Lung (tissue), 11 donors: ENCODE measurements at regions not wholly inside any gene's neighbourhood (a gene's known extent, or its start where the extent isn't known, plus 50 kb on each side); places are given as distances from the start of the nearest gene placed in this dataset.
"Not testable (repeated sequence)": the region's sequence is repeated elsewhere in the genome, so short reads cannot be mapped to it uniquely, and the experiment has no call there.

Experiments
- ATAC-seq: fragments of 200-7000 bp; cut with Tn5 transposase; one replicate; pipeline ENCODE4 v1.9.1; 2020; ENCODE audit warnings: moderate number of reproducible peaks; ENCODE audit not compliant: insufficient read depth, low FRiP score
- DNase-seq, 3 donors: peaks; one replicate each; pipeline ENCODE4 v3.0.0-alpha.2; 2013 to 2017
- H3K27ac ChIP-seq, 2 donors: one replicate each; pipeline ENCODE4 v1.5.1; 2013; ENCODE audit warnings: mild to moderate bottlenecking in 2 of 2, moderate library complexity in 2 of 2, control low read depth in 1 of 2, inconsistent platforms in 1 of 2, low read depth in 1 of 2, low read length in 1 of 2
- H3K27me3 ChIP-seq, 3 donors: one replicate each; pipeline ENCODE4 v1.5.1; 2013; ENCODE audit warnings: low read length in 2 of 3; ENCODE audit not compliant: control insufficient read depth in 3 of 3, insufficient read depth in 3 of 3
- H3K36me3 ChIP-seq, 4 donors: one replicate each; pipeline ENCODE4 v1.5.1; 2013; ENCODE audit warnings: low read length in 4 of 4, mild to moderate bottlenecking in 1 of 4, moderate library complexity in 1 of 4; ENCODE audit not compliant: control insufficient read depth in 4 of 4, insufficient read depth in 4 of 4
- H3K4me1 ChIP-seq, 5 donors: one replicate each; pipeline ENCODE4 v1.5.1; 2013; ENCODE audit warnings: low read length in 5 of 5, mild to moderate bottlenecking in 2 of 5, moderate library complexity in 1 of 5; ENCODE audit not compliant: control insufficient read depth in 5 of 5, insufficient read depth in 5 of 5
- H3K4me3 ChIP-seq: one replicate; pipeline ENCODE4 v1.5.1; 2013; ENCODE audit warnings: mild to moderate bottlenecking, control low read depth, moderate library complexity
- H3K9ac ChIP-seq, 2 donors: one replicate each; pipeline ENCODE4 v1.5.1; 2013; ENCODE audit warnings: low read length in 2 of 2, control low read depth in 1 of 2; ENCODE audit not compliant: insufficient read depth in 1 of 2
- H3K9me3 ChIP-seq, 4 donors: one replicate each; pipeline ENCODE4 v1.5.1; 2013; ENCODE audit warnings: low read length in 3 of 4, mild to moderate bottlenecking in 1 of 4, moderate library complexity in 1 of 4; ENCODE audit not compliant: control insufficient read depth in 4 of 4, insufficient read depth in 3 of 4
- WGBS, 2 donors: extraction: QIAGEN DNeasy Blood & Tissue Kit; methylation state at CpG; one replicate each; pipeline ENCODE4 v1.1.7; 2013; 5-methylcytosine and 5-hydroxymethylcytosine counted together
- TF ChIP-seq, protein P1 (sequence below): IDR thresholded peaks from 2 replicates; pipeline ENCODE4 v1.5.1; 2012; ENCODE audit warnings: mild to moderate bottlenecking; ENCODE audit errors: control extremely low read depth, extremely low read depth
- donor health status: control.
- donor health status: control.
- donor health status: Bipolar disorder and iron deficiency.
- donor health status: healthy.
- donor health status: DM: yes; HTN: yes; CAD: no.

DNA sequence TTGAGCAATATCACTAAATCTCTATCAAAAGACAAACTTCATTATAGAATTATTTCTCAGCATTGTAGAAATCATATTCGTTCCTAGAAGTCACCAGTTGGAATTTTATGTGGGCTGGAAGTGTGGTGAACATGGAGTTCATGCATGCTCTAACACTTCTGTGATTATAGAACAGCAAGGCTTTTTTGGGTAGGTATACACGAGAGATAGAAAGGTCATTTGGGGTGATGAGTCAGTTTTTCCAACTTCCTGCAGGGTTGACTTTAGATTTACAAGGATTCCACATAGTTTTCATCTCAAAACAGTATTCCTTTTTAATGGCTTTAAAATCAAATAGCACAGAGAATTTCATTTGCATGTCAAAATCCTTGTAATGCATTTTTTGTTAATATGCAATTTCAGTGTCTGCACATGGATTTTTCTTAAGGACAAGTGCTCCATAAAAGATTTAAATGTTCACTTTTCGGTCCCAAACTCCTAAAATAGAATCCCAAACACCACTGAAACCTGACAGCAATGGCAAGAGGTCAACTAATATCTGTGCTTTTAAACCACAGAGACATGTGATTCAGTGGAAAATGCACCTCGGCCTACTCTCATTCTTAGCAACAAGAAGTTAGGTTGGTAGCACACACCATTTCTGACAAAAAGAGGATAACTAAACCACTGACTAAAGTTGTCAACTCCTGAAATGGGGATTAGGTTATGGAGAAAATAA is 211.0 kb downstream of the MOXD1 start:
- DNase-seq (no peak), ATAC-seq (no peak)
- WGBS, 2 donors, result 63 to 78% methylated on average over 4 of the region's 4 CpGs
- Histone ChIP-seq H3K36me3 (no peaks in the 10 kb centered on the region), H3K9me3 (peaks cover 0 to 5% (median 0%) of the 10 kb centered on the region in 4 donors), H3K4me1 (peaks cover 0 to 2% (median 0%) of the 10 kb centered on the region in 5 donors), H3K4me3 (no peak overlapping the region), H3K27me3 (no peaks in the 10 kb centered on the region), H3K27ac (no peak overlapping the region), H3K9ac (no peak overlapping the region)
- TF ChIP-seq, protein P1, sequence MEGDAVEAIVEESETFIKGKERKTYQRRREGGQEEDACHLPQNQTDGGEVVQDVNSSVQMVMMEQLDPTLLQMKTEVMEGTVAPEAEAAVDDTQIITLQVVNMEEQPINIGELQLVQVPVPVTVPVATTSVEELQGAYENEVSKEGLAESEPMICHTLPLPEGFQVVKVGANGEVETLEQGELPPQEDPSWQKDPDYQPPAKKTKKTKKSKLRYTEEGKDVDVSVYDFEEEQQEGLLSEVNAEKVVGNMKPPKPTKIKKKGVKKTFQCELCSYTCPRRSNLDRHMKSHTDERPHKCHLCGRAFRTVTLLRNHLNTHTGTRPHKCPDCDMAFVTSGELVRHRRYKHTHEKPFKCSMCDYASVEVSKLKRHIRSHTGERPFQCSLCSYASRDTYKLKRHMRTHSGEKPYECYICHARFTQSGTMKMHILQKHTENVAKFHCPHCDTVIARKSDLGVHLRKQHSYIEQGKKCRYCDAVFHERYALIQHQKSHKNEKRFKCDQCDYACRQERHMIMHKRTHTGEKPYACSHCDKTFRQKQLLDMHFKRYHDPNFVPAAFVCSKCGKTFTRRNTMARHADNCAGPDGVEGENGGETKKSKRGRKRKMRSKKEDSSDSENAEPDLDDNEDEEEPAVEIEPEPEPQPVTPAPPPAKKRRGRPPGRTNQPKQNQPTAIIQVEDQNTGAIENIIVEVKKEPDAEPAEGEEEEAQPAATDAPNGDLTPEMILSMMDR, result no peak

DNA sequence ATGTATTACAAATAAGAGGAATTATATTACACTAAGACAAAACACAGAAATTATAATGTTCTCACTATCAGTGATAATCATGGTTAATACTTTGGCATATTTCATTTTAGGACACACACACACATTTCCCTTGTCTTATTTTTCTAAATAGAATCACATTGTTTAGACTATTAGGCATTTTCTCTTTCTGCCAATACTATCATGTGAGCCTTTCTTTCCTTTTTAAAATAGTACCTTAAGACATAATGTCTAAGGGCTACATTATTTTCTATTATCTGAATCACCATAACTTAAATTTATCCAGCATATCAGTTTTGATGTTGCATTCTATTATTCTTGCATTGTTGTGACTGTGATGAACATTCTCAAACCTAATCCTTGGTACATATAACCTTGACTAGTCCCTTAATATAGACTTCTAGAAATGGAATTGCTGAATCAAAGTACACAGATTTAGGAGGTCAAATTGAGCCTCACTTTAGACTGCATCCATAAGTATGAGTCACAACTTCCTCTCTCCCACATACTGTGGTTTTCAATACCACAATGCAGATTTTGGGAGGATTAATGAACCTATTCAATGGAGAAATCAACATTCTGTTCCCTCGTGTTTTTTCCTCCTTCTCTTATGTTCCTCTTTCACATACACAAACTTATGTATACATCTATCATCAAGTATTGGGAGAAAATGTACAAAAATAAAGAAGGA is 212.6 kb downstream of the MOXD1 start:
- no peak overlapping the region for H3K27ac ChIP-seq
- no peaks in the 10 kb centered on the region for H3K36me3 ChIP-seq
- DNase-seq, result no peak
- no peak for ATAC-seq
- no peak overlapping the region for H3K9ac ChIP-seq
- WGBS, 2 donors, result 18 to 29% methylated on average over 1 of the region's 1 CpG
- no peaks in the 10 kb centered on the region for H3K9me3 ChIP-seq
- H3K4me1 ChIP-seq, result peaks cover 0 to 2% (median 0%) of the 10 kb centered on the region in 5 donors
- H3K27me3 ChIP-seq, result no peaks in the 10 kb centered on the region
- H3K4me3 ChIP-seq, result no peak overlapping the region
- TF ChIP-seq, protein P1, result no peak

DNA sequence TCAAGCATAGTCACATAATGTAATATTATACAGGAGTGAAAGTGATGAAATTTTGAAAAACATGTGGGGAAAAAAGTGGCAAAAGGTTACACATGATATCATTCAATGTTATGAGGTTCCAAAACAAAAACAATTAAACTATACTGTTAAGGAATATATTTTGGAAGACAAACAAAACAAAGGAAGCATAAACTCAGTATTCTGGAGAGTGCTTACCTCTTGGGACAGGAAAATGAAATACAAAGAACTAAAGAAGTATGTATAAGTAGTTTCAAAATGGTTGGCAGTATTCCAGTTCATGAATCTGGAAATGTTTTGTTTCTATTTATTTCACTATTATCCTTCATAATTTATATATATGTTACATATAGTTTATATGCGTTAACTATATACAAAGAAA is 213.5 kb downstream of the MOXD1 start:
- Histone ChIP-seq H3K4me1 (peaks cover 0 to 2% (median 0%) of the 10 kb centered on the region in 5 donors), H3K27me3 (no peaks in the 10 kb centered on the region), H3K36me3 (no peaks in the 10 kb centered on the region), H3K4me3 (no peak overlapping the region), H3K9ac (no peak overlapping the region), H3K27ac (no peak overlapping the region), H3K9me3 (no peaks in the 10 kb centered on the region)
- DNase-seq, result no peak
- TF ChIP-seq, protein P1, result no peak
- no peak for ATAC-seq
- 91 to 92% methylated on average over 1 of the region's 1 CpG for WGBS, 2 donors

DNA sequence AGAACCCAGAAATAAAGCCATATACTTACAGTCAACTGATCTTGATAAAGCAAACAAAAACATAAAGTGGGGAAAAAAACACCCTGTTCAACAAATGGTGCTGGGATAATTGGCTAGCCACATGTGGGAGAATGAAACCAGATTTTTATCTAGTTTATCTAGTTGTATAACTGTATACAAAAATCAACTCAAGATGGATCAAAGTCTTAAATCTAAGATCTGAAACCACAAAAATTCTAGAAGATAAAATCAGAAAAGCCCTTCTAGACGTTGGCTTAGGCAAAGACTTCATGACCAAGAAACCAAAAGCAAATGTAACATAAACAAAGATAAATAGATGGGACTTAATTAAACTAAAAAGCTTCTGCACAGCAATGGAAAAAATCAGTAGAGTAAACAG is 216.3 kb downstream of the MOXD1 start:
- not testable (repeated sequence) for H3K27ac ChIP-seq, H3K4me3 ChIP-seq, H3K9me3 ChIP-seq, DNase-seq, H3K4me1 ChIP-seq, H3K27me3 ChIP-seq, H3K36me3 ChIP-seq, ATAC-seq, H3K9ac ChIP-seq
- WGBS, 2 donors, result 40 to 56% methylated on average over 1 of the region's 1 CpG
